ENCODE measurements at regions not wholly inside any gene's neighbourhood (a gene's known extent, or its start where the extent isn't known, plus 50 kb on each side); places are given as distances from the start of the nearest gene placed in this dataset.

GRCh38 chr6:81486234-81486633 lies 266.2 kb downstream of the TENT5A start:
- Histone ChIP-seq H3K27ac (replicated peaks) (no peak overlapping the region), H3K4me3 (replicated peaks; ENCODE audit: insufficient read depth, low read length) (no peak overlapping the region), H3K27me3 (ENCODE audit: insufficient read depth, poor library complexity, severe bottlenecking) (no peaks in the 10 kb centered on the region)
- DNase-seq (ENCODE audit: low read depth in 1 of 2, low spot score in 1 of 2): no peak
- no peak for TF ChIP-seq SPI1 (IDR thresholded peaks at IDR 0.05; ENCODE audit: borderline replicate concordance, low read depth)
- no peak for TF ChIP-seq GABPA (IDR thresholded peaks at IDR 0.05; ENCODE audit: low read depth)
- TF ChIP-seq CTCF (IDR thresholded peaks at IDR 0.05; ENCODE audit: insufficient read depth, low read length): no peak
- no peak for TF ChIP-seq POLR2AphosphoS5 (IDR thresholded peaks at IDR 0.05; ENCODE audit: low read depth)
- no peak for TF ChIP-seq REST (IDR thresholded peaks at IDR 0.05; ENCODE audit: insufficient replicate concordance, low read depth)

GRCh38 chr6:81485395-81485794 lies 267.1 kb downstream of the TENT5A start:
- Histone ChIP-seq H3K4me3 (replicated peaks; ENCODE audit: insufficient read depth, low read length) (no peak overlapping the region), H3K27ac (replicated peaks) (no peak overlapping the region), H3K27me3 (ENCODE audit: insufficient read depth, poor library complexity, severe bottlenecking) (no peaks in the 10 kb centered on the region)
- DNase-seq (ENCODE audit: low read depth in 1 of 2, low spot score in 1 of 2): no peak
- TF ChIP-seq SPI1 (IDR thresholded peaks at IDR 0.05; ENCODE audit: borderline replicate concordance, low read depth) (no peak), GABPA (IDR thresholded peaks at IDR 0.05; ENCODE audit: low read depth) (no peak), POLR2AphosphoS5 (IDR thresholded peaks at IDR 0.05; ENCODE audit: low read depth) (no peak), CTCF (IDR thresholded peaks at IDR 0.05; ENCODE audit: insufficient read depth, low read length) (no peak)

GRCh38 chr6:81484251-81484650 lies 268.2 kb downstream of the TENT5A start:
- Histone ChIP-seq H3K4me3 (replicated peaks; ENCODE audit: insufficient read depth, low read length) (no peak overlapping the region), H3K27me3 (ENCODE audit: insufficient read depth, poor library complexity, severe bottlenecking) (no peaks in the 10 kb centered on the region), H3K27ac (replicated peaks) (no peak overlapping the region)
- no peak for DNase-seq (ENCODE audit: low read depth in 1 of 2, low spot score in 1 of 2)
- TF ChIP-seq SPI1 (IDR thresholded peaks at IDR 0.05; ENCODE audit: borderline replicate concordance, low read depth) (no peak), CTCF (IDR thresholded peaks at IDR 0.05; ENCODE audit: insufficient read depth, low read length) (no peak), POLR2AphosphoS5 (IDR thresholded peaks at IDR 0.05; ENCODE audit: low read depth) (no peak), GABPA (IDR thresholded peaks at IDR 0.05; ENCODE audit: low read depth) (no peak), REST (IDR thresholded peaks at IDR 0.05; ENCODE audit: insufficient replicate concordance, low read depth) (no peak)

GRCh38 chr6:81480139-81480538 lies 272.3 kb downstream of the TENT5A start:
- no peak for DNase-seq (ENCODE audit: low read depth in 1 of 2, low spot score in 1 of 2)
- no peak overlapping the region for H3K4me3 ChIP-seq (replicated peaks; ENCODE audit: insufficient read depth, low read length)
- H3K27ac ChIP-seq (replicated peaks): no peak overlapping the region
- TF ChIP-seq REST (IDR thresholded peaks at IDR 0.05; ENCODE audit: insufficient replicate concordance, low read depth) (no peak), SPI1 (IDR thresholded peaks at IDR 0.05; ENCODE audit: borderline replicate concordance, low read depth) (peak; percentile 35; the same call in 1 of the 2 replicates)
- no peaks in the 10 kb centered on the region for H3K27me3 ChIP-seq (ENCODE audit: insufficient read depth, poor library complexity, severe bottlenecking)

Data from HL-60 (cell line).